T-cell (primary cell): ENCODE measurements at regions not wholly inside any gene's neighbourhood (a gene's known extent, or its start where the extent isn't known, plus 50 kb on each side); places are given as distances from the start of the nearest gene placed in this dataset.

ENCODE experiments used
- ATAC-seq, 4 experiments: fragments of 200-7000 bp in 3 of 4; fragments of 150-1000 bp in 1 of 4; cut with Tn5 transposase; replicated peaks in 1 of 4; 1 replicate in 3 of 4; 2 replicates in 1 of 4; pipeline ENCODE4 v1.10.0; 2021; ENCODE audit warnings: moderate library complexity in 3 of 4, mild to moderate bottlenecking in 2 of 4, moderate number of reproducible peaks in 1 of 4
- CTCF ChIA-PET, 2 donors: fragments of 300-600 bp; sonication (Branson Sonifier 250); formaldehyde crosslinking; loops; one replicate each; lab custom pipeline; 2022; ENCODE audit warnings: antibody characterized with exemption in 2 of 2; lab: Charles Lee
- POLR2A ChIA-PET, 2 donors: fragments of 300-600 bp; sonication (Branson Sonifier 250); formaldehyde crosslinking; loops; one replicate each; lab custom pipeline; 2022; ENCODE audit warnings: antibody characterized with exemption in 2 of 2; lab: Charles Lee
- DNase-seq, 35 experiments: peaks; one replicate each; pipeline versions ENCODE4 v3.0.0 to v3.0.0-alpha.2; 2013 to 2023
- H3K27ac ChIP-seq: one replicate; pipeline ENCODE4 v1.5.1; 2013; ENCODE audit warnings: low read length
- H3K27me3 ChIP-seq, 2 experiments: replicated peaks in 1 of 2; 1 replicate in 1 of 2; 2 replicates in 1 of 2; pipeline versions ENCODE4 v1.6.1 to v1.7.0; 2013; ENCODE audit warnings: low read length in 1 of 2, mixed read lengths in 1 of 2; ENCODE audit not compliant: control insufficient read depth in 2 of 2, insufficient read depth in 2 of 2; ENCODE audit errors: extremely low read depth in 1 of 2
- H3K36me3 ChIP-seq, 2 donors: 1 replicate in 1 of 2; 2 replicates in 1 of 2; pipeline versions ENCODE4 v1.6.1 to v1.7.0; 2013; ENCODE audit warnings: low read length in 1 of 2; ENCODE audit not compliant: control insufficient read depth in 2 of 2, insufficient read depth in 1 of 2; ENCODE audit errors: extremely low read depth in 1 of 2
- H3K4me1 ChIP-seq, 2 experiments: 1 replicate in 1 of 2; 2 replicates in 1 of 2; pipeline versions ENCODE4 v1.6.1 to v1.7.0; 2013; ENCODE audit warnings: low read length in 2 of 2, mixed read lengths in 1 of 2; ENCODE audit not compliant: insufficient read depth in 2 of 2, control insufficient read depth in 1 of 2; ENCODE audit errors: extremely low read depth in 1 of 2
- H3K4me3 ChIP-seq, 2 donors: 1 replicate in 1 of 2; 2 replicates in 1 of 2; pipeline versions ENCODE4 v1.5.1 to v1.7.0; 2013; ENCODE audit warnings: mild to moderate bottlenecking in 2 of 2, low read length in 1 of 2, moderate library complexity in 1 of 2; ENCODE audit not compliant: control insufficient read depth in 1 of 2; ENCODE audit errors: extremely low read depth in 1 of 2
- H3K9me3 ChIP-seq: 2 replicates; pipeline ENCODE4 v1.7.0; 2013
- H3K27ac Mint-ChIP-seq, 2 donors: one replicate each; pipeline ENCODE4 v1.8.0; 2020 to 2021; ENCODE audit warnings: mild to moderate bottlenecking in 2 of 2, mixed read lengths in 2 of 2
- H3K27me3 Mint-ChIP-seq, 2 donors: one replicate each; pipeline ENCODE4 v1.8.0; 2021 to 2022; ENCODE audit warnings: mixed read lengths in 2 of 2
- H3K36me3 Mint-ChIP-seq: one replicate; pipeline ENCODE4 v1.8.0; 2021; ENCODE audit warnings: mixed read lengths
- H3K4me1 Mint-ChIP-seq, 3 donors: one replicate each; pipeline ENCODE4 v1.8.0; 2020 to 2022; ENCODE audit warnings: mixed read lengths in 3 of 3, mild to moderate bottlenecking in 1 of 3
- H3K4me3 Mint-ChIP-seq, 3 donors: one replicate each; pipeline ENCODE4 v1.8.0; 2020 to 2022; ENCODE audit warnings: mild to moderate bottlenecking in 3 of 3, mixed read lengths in 3 of 3, moderate library complexity in 3 of 3
- H3K9me3 Mint-ChIP-seq, 3 donors: one replicate each; pipeline ENCODE4 v1.8.0; 2020 to 2022; ENCODE audit warnings: mixed read lengths in 3 of 3
- WGBS: methylation state at CpG from one replicate; pipeline ENCODE4 v1.1.5; 2013; ENCODE audit warnings: missing lambda C conversion rate; ENCODE audit not compliant: insufficient coverage; 5-methylcytosine and 5-hydroxymethylcytosine counted together

DNA sequence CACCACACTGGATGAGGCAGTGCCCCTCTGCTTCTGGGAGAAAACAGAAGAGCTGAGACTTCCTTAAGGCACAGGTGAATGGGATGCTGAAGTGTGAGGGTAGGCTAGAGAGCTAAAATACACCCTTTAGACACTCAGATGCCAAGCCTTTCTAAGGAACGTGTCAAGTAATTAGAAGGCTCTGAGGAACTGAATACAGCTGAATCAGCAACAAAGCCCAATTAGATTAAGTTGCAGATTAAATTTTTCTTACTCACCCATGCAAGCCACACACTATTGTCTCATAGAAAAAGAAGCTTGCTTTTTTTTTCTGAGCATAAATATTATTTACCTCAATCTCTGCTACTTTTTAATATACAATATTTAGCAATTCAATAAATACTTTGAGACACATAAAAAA is 354.3 kb upstream of the NRG3 start:
- Mint-ChIP-seq H3K27me3 (no peaks in the 10 kb centered on the region), H3K4me1 (no peaks in the 10 kb centered on the region)
- no CpG with 5 or more reads among the region's 1 CpG for WGBS

DNA sequence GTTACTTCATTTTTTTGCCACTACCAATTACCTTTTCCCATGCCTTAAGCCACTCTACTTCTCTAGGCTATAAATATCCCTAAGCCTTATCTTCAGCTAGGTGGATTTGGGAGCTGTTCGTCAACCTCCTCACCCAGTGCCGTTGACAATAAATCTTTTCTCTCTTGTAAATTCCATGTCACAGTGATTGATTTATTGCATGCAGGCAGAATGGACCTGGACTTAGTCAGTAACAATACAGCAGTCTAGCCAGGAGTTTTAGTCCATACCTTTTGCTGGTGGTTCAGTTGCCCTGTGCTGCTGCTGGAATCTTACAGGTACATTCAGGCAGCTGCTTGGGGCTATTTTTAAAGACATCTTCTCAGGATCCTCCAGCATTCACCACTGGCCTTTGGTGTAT is 350.5 kb upstream of the NRG3 start:
- no CpG with 5 or more reads among the region's 2 CpGs for WGBS
- no peak for DNase-seq
- CTCF ChIA-PET = no interaction called here
- ATAC-seq = no peak
- no peak overlapping the region for H3K4me3 ChIP-seq
- Mint-ChIP-seq H3K27ac (no peak overlapping the region), H3K4me1 (no peaks in the 10 kb centered on the region), H3K27me3 (no peaks in the 10 kb centered on the region), H3K36me3 (no peaks in the 10 kb centered on the region), H3K9me3 (peaks cover 8 to 10% (median 10%) of the 10 kb centered on the region in 3 donors), H3K4me3 (no peak overlapping the region)
- H3K9me3 ChIP-seq = peaks cover 3% of the 10 kb centered on the region
- POLR2A ChIA-PET = no interaction called here
- H3K36me3 ChIP-seq = no peaks in the 10 kb centered on the region
- no peaks in the 10 kb centered on the region for H3K27me3 ChIP-seq
- no peaks in the 10 kb centered on the region for H3K4me1 ChIP-seq
- no peak overlapping the region for H3K27ac ChIP-seq

More for the DNA sequence above, 354.3 kb upstream of the NRG3 start:
- no peak for DNase-seq
- H3K4me3 Mint-ChIP-seq = no peak overlapping the region
- POLR2A ChIA-PET = no interaction called here
- H3K4me3 ChIP-seq = no peak overlapping the region
- no peaks in the 10 kb centered on the region for H3K9me3 ChIP-seq
- H3K36me3 ChIP-seq = no peaks in the 10 kb centered on the region
- H3K36me3 Mint-ChIP-seq = no peaks in the 10 kb centered on the region
- CTCF ChIA-PET = interaction anchor here in 1 of 2 donors (0.6 kb wide), 1 partner anchor 1303 kb away, joined by 3 read pairs; no protein-coding TSS in a partner anchor
- no peaks in the 10 kb centered on the region for H3K27me3 ChIP-seq
- no peak overlapping the region for H3K27ac ChIP-seq
- H3K4me1 ChIP-seq = no peaks in the 10 kb centered on the region
- no peak overlapping the region for H3K27ac Mint-ChIP-seq
- peaks cover 0 to 5% (median 3%) of the 10 kb centered on the region in 3 donors for H3K9me3 Mint-ChIP-seq
- ATAC-seq = no peak

DNA sequence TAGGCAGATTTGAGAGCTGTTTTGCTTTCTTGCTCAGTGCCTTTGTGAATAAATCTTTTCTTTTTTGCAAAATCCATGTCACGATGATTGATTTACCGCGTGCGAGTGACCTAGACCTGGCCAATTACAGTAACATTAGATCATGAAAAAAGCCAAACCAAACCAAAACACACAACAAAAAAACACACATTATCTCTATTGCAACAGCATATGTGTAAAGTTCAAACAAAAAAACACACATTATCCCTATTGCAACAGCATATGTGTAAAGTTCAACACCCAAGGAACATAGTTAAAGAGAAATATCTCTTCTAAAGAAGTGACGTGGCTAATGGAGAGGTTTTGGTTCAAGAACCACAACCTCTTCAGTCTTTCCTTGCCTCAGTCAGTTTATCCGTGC is 342.6 kb upstream of the NRG3 start:
- H3K4me1 ChIP-seq = no peaks in the 10 kb centered on the region
- no peak for DNase-seq
- no peaks in the 10 kb centered on the region for H3K9me3 ChIP-seq
- no peaks in the 10 kb centered on the region for H3K27me3 Mint-ChIP-seq
- H3K36me3 ChIP-seq = no peaks in the 10 kb centered on the region
- no peak overlapping the region for H3K27ac Mint-ChIP-seq
- H3K4me3 ChIP-seq = no peak overlapping the region
- CTCF ChIA-PET = interaction anchor here in 1 of 2 donors (0.7 kb wide), 1 partner anchor 753 kb away, joined by 4 read pairs; no protein-coding TSS in a partner anchor
- WGBS = 80% methylated on average over 1 of the region's 6 CpGs
- no peak overlapping the region for H3K27ac ChIP-seq
- POLR2A ChIA-PET = no interaction called here
- no peak overlapping the region for H3K4me3 Mint-ChIP-seq
- no peaks in the 10 kb centered on the region for H3K27me3 ChIP-seq
- no peaks in the 10 kb centered on the region for H3K4me1 Mint-ChIP-seq
- peaks cover 4 to 15% (median 11%) of the 10 kb centered on the region in 3 donors for H3K9me3 Mint-ChIP-seq
- no peaks in the 10 kb centered on the region for H3K36me3 Mint-ChIP-seq
- ATAC-seq = no peak

GRCh38 chr10:81534991-81535390 is 340.0 kb upstream of the NRG3 start:
- Mint-ChIP-seq H3K36me3 (no peaks in the 10 kb centered on the region), H3K4me3 (no peak overlapping the region), H3K27me3 (no peaks in the 10 kb centered on the region), H3K9me3 (peaks cover 9 to 19% (median 11%) of the 10 kb centered on the region in 3 donors), H3K27ac (no peak overlapping the region), H3K4me1 (no peaks in the 10 kb centered on the region)
- ATAC-seq (no peak), DNase-seq (no peak)
- no peaks in the 10 kb centered on the region for H3K4me1 ChIP-seq
- CTCF ChIA-PET = no interaction called here
- H3K9me3 ChIP-seq = no peaks in the 10 kb centered on the region
- no peaks in the 10 kb centered on the region for H3K27me3 ChIP-seq
- POLR2A ChIA-PET = no interaction called here
- no peak overlapping the region for H3K4me3 ChIP-seq
- no CpG with 5 or more reads among the region's 2 CpGs for WGBS
- H3K36me3 ChIP-seq = no peaks in the 10 kb centered on the region
- H3K27ac ChIP-seq = no peak overlapping the region

DNA sequence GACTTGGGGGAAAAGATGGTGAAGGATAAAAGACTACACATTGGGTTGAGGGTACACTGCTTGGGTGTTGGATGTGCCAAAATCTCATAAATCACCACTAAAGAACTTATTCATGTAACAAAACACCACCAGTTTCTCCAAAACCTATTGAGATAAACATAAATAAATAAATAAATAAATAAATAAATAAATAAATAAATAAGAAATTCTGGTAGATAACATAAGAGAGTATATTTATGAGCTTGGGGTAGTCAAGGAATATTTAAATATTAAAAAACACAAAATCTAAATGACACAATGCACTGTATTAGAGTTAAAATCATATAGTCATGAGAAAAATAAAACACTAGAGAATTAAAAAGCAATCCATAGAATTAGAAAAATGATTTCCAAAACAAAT is 333.5 kb upstream of the NRG3 start:
- ATAC-seq = no peak
- ChIA-PET POLR2A (no interaction called here), CTCF (no interaction called here)
- Mint-ChIP-seq H3K9me3 (peaks cover 13 to 30% (median 14%) of the 10 kb centered on the region in 3 donors), H3K27ac (no peak overlapping the region), H3K36me3 (no peaks in the 10 kb centered on the region), H3K4me3 (no peak overlapping the region), H3K4me1 (no peaks in the 10 kb centered on the region), H3K27me3 (no peaks in the 10 kb centered on the region)
- Histone ChIP-seq H3K4me1 (no peaks in the 10 kb centered on the region), H3K9me3 (no peaks in the 10 kb centered on the region), H3K36me3 (no peaks in the 10 kb centered on the region), H3K27ac (no peak overlapping the region), H3K4me3 (no peak overlapping the region), H3K27me3 (no peaks in the 10 kb centered on the region)
- DNase-seq = no peak

- Mint-ChIP-seq H3K36me3 (no peaks in the 10 kb centered on the region), H3K4me1 (no peaks in the 10 kb centered on the region), H3K9me3 (peaks cover 10 to 28% (median 14%) of the 10 kb centered on the region in 3 donors), H3K27me3 (no peaks in the 10 kb centered on the region), H3K27ac (no peak overlapping the region), H3K4me3 (no peak overlapping the region)
- H3K27ac ChIP-seq = no peak overlapping the region
- H3K4me3 ChIP-seq = no peak overlapping the region
- H3K4me1 ChIP-seq = no peaks in the 10 kb centered on the region
- ATAC-seq (no peak), DNase-seq (no peak)
- POLR2A ChIA-PET = no interaction called here
- no peaks in the 10 kb centered on the region for H3K36me3 ChIP-seq
- no peaks in the 10 kb centered on the region for H3K9me3 ChIP-seq
- no peaks in the 10 kb centered on the region for H3K27me3 ChIP-seq
- CTCF ChIA-PET = no interaction called here
- 80% methylated on average over 1 of the region's 5 CpGs for WGBS
Measured at GRCh38 chr10:81546243-81546642, 328.8 kb upstream of the NRG3 start.

GRCh38 chr10:81548160-81548559 is 326.8 kb upstream of the NRG3 start:
- Mint-ChIP-seq H3K4me3 (no peak overlapping the region), H3K27ac (no peak overlapping the region), H3K4me1 (no peaks in the 10 kb centered on the region), H3K36me3 (no peaks in the 10 kb centered on the region), H3K27me3 (no peaks in the 10 kb centered on the region), H3K9me3 (peaks cover 13 to 26% (median 15%) of the 10 kb centered on the region in 3 donors)
- Histone ChIP-seq H3K27me3 (no peaks in the 10 kb centered on the region), H3K4me1 (no peaks in the 10 kb centered on the region), H3K9me3 (no peaks in the 10 kb centered on the region), H3K27ac (no peak overlapping the region), H3K4me3 (no peak overlapping the region), H3K36me3 (no peaks in the 10 kb centered on the region)
- ChIA-PET POLR2A (no interaction called here), CTCF (interaction anchor here in 1 of 2 donors (0.6 kb wide), 1 partner anchor 17 kb away, joined by 11 read pairs; no protein-coding TSS in a partner anchor)
- no peak for DNase-seq
- 90% methylated on average over 3 of the region's 3 CpGs for WGBS
- no peak for ATAC-seq
